ENCODE measurements at regions not wholly inside any gene's neighbourhood (a gene's known extent, or its start where the extent isn't known, plus 50 kb on each side); places are given as distances from the start of the nearest gene placed in this dataset.

DNA sequence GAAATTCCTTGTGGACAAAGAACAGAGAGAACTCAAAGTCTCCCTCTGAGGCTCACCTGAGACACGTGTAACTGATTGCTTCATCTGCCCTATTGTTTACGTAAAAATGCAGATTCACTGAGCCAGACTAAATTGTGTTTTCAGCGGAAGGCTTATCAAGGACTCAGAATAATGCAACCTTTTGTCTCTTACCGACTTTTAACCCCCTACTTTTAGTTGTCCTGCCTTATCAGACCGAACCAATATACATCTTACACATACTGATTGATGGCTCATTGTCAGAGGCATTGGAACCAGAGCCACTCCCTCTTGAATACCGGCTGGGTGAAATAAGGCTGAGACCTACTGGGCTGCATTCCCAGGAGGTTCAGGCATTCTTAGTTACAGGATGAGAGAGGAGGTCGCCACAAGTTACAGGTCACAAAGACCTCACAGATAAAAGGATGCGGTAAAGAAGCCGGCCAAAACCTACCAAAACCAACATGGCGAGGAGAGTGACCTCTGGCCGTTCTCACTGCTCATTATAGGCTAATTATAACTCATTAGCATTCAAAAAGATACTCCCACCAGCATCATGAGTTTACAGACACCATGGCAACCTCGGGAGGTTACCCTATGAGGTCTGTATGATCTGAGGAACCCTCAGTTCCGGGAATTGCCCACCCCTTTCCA, 95.5 kb upstream of the ZNF184 start:
- TF ChIP-seq CTCF (IDR thresholded peaks at IDR 0.05; ENCODE audit: low read length) (no peak), EZH2 (optimal IDR thresholded peaks at IDR 0.05; ENCODE audit: low read depth, low read length) (no peak), EZH2phosphoT487 (IDR thresholded peaks at IDR 0.05; ENCODE audit: low read length) (no peak)
